Keratinocyte (primary cell): ENCODE measurements at regions not wholly inside any gene's neighbourhood (a gene's known extent, or its start where the extent isn't known, plus 50 kb on each side); places are given as distances from the start of the nearest gene placed in this dataset.
"Not testable (repeated sequence)": the region's sequence is repeated elsewhere in the genome, so short reads cannot be mapped to it uniquely, and the experiment has no call there.

Experiments
- DNase-seq: peaks from one replicate; pipeline ENCODE4 v3.0.0-alpha.2; 2011; ENCODE audit warnings: low read depth, missing footprints, low spot score
- FAIRE-seq: peaks from 2 replicates; lab custom pipeline; 2011; peaks lifted over from hg19 to GRCh38; lab: Jason Lieb, UNC
- H2AFZ ChIP-seq: 2 replicates; pipeline ENCODE4 v1.6.0; 2012; ENCODE audit warnings: low read length, control low read depth, inconsistent platforms; ENCODE audit not compliant: control insufficient read depth
- H3K27ac ChIP-seq: 2 replicates; pipeline ENCODE4 v1.5.1; 2011; ENCODE audit warnings: low read length; ENCODE audit not compliant: control insufficient read depth, insufficient read depth
- H3K27me3 ChIP-seq: 3 replicates; pipeline ENCODE4 v1.6.0; 2011; ENCODE audit warnings: low read length; ENCODE audit not compliant: control insufficient read depth, insufficient read depth; ENCODE audit errors: extremely low read depth
- H3K36me3 ChIP-seq, 2 experiments: 2 replicates in 1 of 2; 3 replicates in 1 of 2; pipeline ENCODE4 v1.5.1; 2011; ENCODE audit warnings: low read length in 2 of 2, mild to moderate bottlenecking in 1 of 2; ENCODE audit not compliant: control insufficient read depth in 2 of 2, insufficient read depth in 2 of 2; ENCODE audit errors: extremely low read depth in 1 of 2
- H3K4me1 ChIP-seq: 3 replicates; pipeline ENCODE4 v1.5.1; 2011; ENCODE audit warnings: low read length; ENCODE audit not compliant: control insufficient read depth, insufficient read depth; ENCODE audit errors: extremely low read depth
- H3K4me2 ChIP-seq: 3 replicates; pipeline ENCODE4 v1.6.0; 2011; ENCODE audit warnings: low read depth, low read length; ENCODE audit not compliant: control insufficient read depth, insufficient read depth; ENCODE audit errors: extremely low read depth
- H3K4me3 ChIP-seq, 3 experiments: fragments of 200-600 bp in 1 of 3; sonication (generic) in 1 of 3; 2 replicates in 2 of 3; 3 replicates in 1 of 3; pipeline ENCODE4 v1.5.1; 2011 to 2016; ENCODE audit warnings: low read length in 3 of 3, mild to moderate bottlenecking in 3 of 3, control low read depth in 2 of 3, inconsistent platforms in 1 of 3, low read depth in 1 of 3, mixed read lengths in 1 of 3, mixed run types in 1 of 3, moderate library complexity in 1 of 3; ENCODE audit not compliant: control insufficient read depth in 2 of 3, insufficient read depth in 2 of 3; ENCODE audit errors: extremely low read depth in 1 of 3
- H3K79me2 ChIP-seq: 2 replicates; pipeline ENCODE4 v1.6.0; 2012; ENCODE audit warnings: low read length; ENCODE audit not compliant: control insufficient read depth, insufficient read depth
- H3K9ac ChIP-seq: 3 replicates; pipeline ENCODE4 v1.6.0; 2011; ENCODE audit warnings: low read length; ENCODE audit not compliant: control insufficient read depth, insufficient read depth; ENCODE audit errors: extremely low read depth
- H3K9me1 ChIP-seq: 3 replicates; pipeline ENCODE4 v1.6.0; 2011; ENCODE audit warnings: low read length; ENCODE audit not compliant: control insufficient read depth, insufficient read depth; ENCODE audit errors: extremely low read depth
- H3K9me3 ChIP-seq: 2 replicates; pipeline ENCODE4 v1.5.1; 2012; ENCODE audit warnings: low read depth, low read length; ENCODE audit not compliant: control insufficient read depth
- H4K20me1 ChIP-seq: 3 replicates; pipeline ENCODE4 v1.6.0; 2011; ENCODE audit warnings: low read length; ENCODE audit not compliant: control insufficient read depth, insufficient read depth; ENCODE audit errors: extremely low read depth
- EZH2 ChIP-seq: IDR thresholded peaks from one replicate; pipeline ENCODE4 v1.6.1; 2012; ENCODE audit warnings: inconsistent platforms, mild to moderate bottlenecking, low read length, moderate library complexity
- dilution Hi-C: fragments of 300-500 bp; cut with MboI; formaldehyde crosslinking; loops from one replicate; pipeline ENCODE4 v1.7.0; 2020; ENCODE audit warnings: low sequenced_read_pairs; ENCODE audit not compliant: extremely low pct_ligation_motif_present
- TF ChIP-seq, protein P1 (sequence below), 3 experiments: IDR thresholded peaks in 1 of 3; conservative IDR thresholded peaks in 1 of 3; optimal IDR thresholded peaks in 1 of 3; 2 replicates in 2 of 3; 3 replicates in 1 of 3; pipeline versions ENCODE3 to v1.5.1; 2011; ENCODE audit warnings: low read length in 3 of 3, mild to moderate bottlenecking in 3 of 3, moderate library complexity in 2 of 3, control low read depth in 1 of 3, inconsistent platforms in 1 of 3; ENCODE audit not compliant: insufficient read depth in 2 of 3; ENCODE audit errors: extremely low read depth in 1 of 3

DNA sequence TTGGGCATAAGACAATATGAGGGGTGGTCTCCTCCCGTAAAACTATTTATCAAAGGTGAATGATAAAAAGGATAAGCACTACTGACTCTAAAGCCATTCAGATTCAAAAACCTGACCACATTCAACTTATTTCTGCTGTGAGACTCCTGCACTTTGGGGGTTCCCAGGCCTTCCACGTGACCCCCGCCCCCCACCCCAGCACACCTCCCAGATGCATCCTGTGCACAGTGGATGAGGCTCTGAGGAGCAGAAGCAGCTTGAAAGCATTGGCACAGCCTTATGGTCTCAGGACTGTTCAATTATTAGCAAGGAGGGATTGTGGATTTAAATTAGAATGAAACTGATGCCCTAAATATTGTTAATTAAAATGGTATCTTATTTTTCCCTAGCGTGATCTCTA lies 55.1 kb upstream of the SAMD5 start:
- no peaks in the 10 kb centered on the region for H3K9me3 ChIP-seq
- no peaks in the 10 kb centered on the region for H3K9me1 ChIP-seq
- no peak for FAIRE-seq
- H3K4me1 ChIP-seq, result no peaks in the 10 kb centered on the region
- H3K27ac ChIP-seq, result no peak overlapping the region
- TF ChIP-seq, protein P1, sequence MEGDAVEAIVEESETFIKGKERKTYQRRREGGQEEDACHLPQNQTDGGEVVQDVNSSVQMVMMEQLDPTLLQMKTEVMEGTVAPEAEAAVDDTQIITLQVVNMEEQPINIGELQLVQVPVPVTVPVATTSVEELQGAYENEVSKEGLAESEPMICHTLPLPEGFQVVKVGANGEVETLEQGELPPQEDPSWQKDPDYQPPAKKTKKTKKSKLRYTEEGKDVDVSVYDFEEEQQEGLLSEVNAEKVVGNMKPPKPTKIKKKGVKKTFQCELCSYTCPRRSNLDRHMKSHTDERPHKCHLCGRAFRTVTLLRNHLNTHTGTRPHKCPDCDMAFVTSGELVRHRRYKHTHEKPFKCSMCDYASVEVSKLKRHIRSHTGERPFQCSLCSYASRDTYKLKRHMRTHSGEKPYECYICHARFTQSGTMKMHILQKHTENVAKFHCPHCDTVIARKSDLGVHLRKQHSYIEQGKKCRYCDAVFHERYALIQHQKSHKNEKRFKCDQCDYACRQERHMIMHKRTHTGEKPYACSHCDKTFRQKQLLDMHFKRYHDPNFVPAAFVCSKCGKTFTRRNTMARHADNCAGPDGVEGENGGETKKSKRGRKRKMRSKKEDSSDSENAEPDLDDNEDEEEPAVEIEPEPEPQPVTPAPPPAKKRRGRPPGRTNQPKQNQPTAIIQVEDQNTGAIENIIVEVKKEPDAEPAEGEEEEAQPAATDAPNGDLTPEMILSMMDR (optimal IDR thresholded peaks at IDR 0.05 in 1 of 3, IDR thresholded peaks at IDR 0.05 in 1 of 3, conservative IDR thresholded peaks at IDR 0.05 in 1 of 3; ENCODE audit: extremely low read depth in 1 of 3, insufficient read depth in 2 of 3, low read length in 3 of 3), result no peak
- no peak for TF ChIP-seq EZH2
- H2AFZ ChIP-seq, result no peak overlapping the region
- H3K4me2 ChIP-seq, result no peak overlapping the region
- DNase-seq, result no peak
- H3K36me3 ChIP-seq, result no peaks in the 10 kb centered on the region
- H4K20me1 ChIP-seq, result no peaks in the 10 kb centered on the region
- H3K4me3 ChIP-seq, result no peak overlapping the region
- H3K27me3 ChIP-seq, result no peaks in the 10 kb centered on the region
- dilution Hi-C loops, result no loop called here
- no peak overlapping the region for H3K9ac ChIP-seq
- no peaks in the 10 kb centered on the region for H3K79me2 ChIP-seq

DNA sequence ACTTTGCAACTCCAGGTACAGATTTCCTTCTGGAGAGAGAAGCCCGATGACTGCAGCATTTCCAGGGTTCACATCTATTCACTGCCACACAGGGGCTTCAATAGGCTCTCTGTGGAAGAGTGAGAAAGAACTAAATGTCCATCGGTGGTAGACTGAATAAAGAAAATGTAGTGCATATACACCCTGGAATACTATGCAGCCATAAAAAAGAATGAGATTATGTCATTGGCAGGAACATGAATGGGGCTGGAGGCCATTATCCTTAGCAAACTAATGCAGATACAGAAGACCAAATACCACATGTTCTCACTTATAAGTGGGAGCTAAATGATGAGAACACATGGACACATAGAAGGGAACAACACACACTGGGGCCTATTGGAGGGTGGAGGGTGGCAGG lies 53.6 kb upstream of the SAMD5 start:
- H3K27ac ChIP-seq, H3K9me1 ChIP-seq, H3K27me3 ChIP-seq, FAIRE-seq, H2AFZ ChIP-seq, H3K79me2 ChIP-seq, H3K4me2 ChIP-seq, H3K9me3 ChIP-seq, DNase-seq, H3K4me1 ChIP-seq, H3K4me3 ChIP-seq, H3K9ac ChIP-seq, H4K20me1 ChIP-seq, dilution Hi-C loops, H3K36me3 ChIP-seq: not testable (repeated sequence)
